22Rv1 (cell line): ENCODE measurements at regions not wholly inside any gene's neighbourhood (a gene's known extent, or its start where the extent isn't known, plus 50 kb on each side); places are given as distances from the start of the nearest gene placed in this dataset.

ENCODE experiments used
- ZFX ChIP-seq: fragments of 450-650 bp; IDR thresholded peaks from 2 replicates; pipeline ENCODE4 v1.6.1; 2017; ENCODE audit warnings: antibody characterized with exemption, borderline replicate concordance
- TF ChIP-seq, protein P1 (sequence below): fragments of 450-650 bp; IDR thresholded peaks from 2 replicates; pipeline ENCODE4 v1.5.1; 2017; ENCODE audit warnings: mild to moderate bottlenecking

DNA sequence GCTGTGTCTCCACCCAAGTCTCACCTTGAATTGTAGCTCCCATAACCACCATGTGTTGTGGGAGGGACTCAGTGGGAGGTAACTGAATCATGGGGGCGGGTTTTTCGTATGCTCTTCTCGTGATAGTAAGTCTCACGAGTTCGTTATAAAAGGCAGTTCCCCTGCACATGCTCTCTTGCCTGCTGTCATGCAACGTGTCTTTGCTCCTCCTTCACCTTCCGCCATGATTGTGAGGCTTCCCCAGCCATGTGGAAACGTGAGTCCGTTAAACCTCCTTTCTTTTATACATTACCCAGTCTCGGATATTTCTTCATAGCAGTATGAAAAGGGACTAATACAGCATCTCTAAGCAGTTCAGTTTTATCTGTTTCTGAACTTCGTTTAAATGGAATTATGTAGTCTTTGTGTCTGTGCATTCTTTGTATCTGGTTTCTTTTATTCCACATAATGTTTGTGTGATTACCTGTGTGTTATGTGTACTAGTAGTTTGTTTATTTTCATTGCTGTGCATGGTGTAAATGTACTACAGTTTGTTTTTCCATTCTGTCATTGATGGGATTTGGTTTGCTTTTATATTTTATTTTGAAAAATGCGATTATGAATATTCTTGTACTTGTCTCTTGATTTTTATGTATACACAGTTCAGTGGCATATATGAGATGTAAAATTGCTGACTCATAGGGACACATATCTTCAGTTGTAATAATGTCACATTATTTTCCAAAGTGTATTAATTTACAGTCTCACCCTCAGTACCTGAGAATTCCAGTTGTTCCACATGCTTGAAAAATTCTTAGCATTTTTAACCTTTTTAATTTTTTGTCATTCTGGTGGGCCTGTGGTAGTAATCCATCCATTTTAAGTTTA is 304.9 kb downstream of the GBA3 start:
- TF ChIP-seq, protein P1, sequence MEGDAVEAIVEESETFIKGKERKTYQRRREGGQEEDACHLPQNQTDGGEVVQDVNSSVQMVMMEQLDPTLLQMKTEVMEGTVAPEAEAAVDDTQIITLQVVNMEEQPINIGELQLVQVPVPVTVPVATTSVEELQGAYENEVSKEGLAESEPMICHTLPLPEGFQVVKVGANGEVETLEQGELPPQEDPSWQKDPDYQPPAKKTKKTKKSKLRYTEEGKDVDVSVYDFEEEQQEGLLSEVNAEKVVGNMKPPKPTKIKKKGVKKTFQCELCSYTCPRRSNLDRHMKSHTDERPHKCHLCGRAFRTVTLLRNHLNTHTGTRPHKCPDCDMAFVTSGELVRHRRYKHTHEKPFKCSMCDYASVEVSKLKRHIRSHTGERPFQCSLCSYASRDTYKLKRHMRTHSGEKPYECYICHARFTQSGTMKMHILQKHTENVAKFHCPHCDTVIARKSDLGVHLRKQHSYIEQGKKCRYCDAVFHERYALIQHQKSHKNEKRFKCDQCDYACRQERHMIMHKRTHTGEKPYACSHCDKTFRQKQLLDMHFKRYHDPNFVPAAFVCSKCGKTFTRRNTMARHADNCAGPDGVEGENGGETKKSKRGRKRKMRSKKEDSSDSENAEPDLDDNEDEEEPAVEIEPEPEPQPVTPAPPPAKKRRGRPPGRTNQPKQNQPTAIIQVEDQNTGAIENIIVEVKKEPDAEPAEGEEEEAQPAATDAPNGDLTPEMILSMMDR = no peak
- no peak for TF ChIP-seq ZFX
